ENCODE measurements at regions not wholly inside any gene's neighbourhood (a gene's known extent, or its start where the extent isn't known, plus 50 kb on each side); places are given as distances from the start of the nearest gene placed in this dataset.

DNA sequence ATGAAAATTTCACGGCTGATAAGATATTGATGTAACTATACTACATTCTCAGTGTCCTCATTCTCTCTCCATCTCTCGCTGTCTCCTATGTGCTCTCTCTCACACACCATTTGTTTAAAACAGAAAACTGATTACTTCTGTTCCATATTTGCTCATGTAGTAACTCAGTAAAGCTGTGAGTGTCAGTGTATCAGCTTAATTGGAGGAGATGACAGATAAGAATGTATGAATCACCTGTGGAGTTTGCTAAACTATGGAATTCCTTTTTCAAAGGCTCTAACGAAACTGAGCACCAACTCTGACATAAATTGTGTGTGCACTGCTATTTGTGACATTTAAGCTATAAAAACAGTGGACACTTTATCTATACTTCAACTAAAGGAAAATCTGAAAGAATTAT lies 1080.0 kb downstream of the DSC3 start:
- DNase-seq (ENCODE audit: low read depth, low spot score): no peak
- no peak for ATAC-seq
- in situ Hi-C loops (cut with HindIII; ENCODE audit: low pct_unique_long_range_greater_than_20kb, low sequenced_read_pairs): no loop called here
- intact Hi-C loops (cut with micrococcal nuclease; ENCODE audit: unreplicated experiment): no loop called here
- TF ChIP-seq TCF7L2 (IDR thresholded peaks at IDR 0.05; ENCODE audit: low read depth, low read length) (no peak), SIN3A (IDR thresholded peaks at IDR 0.05; ENCODE audit: borderline replicate concordance, insufficient read depth, low read depth, low read length) (no peak), POLR2AphosphoS5 (IDR thresholded peaks at IDR 0.05; ENCODE audit: low read depth, low read length) (no peak)
- TF ChIP-seq, protein P1, sequence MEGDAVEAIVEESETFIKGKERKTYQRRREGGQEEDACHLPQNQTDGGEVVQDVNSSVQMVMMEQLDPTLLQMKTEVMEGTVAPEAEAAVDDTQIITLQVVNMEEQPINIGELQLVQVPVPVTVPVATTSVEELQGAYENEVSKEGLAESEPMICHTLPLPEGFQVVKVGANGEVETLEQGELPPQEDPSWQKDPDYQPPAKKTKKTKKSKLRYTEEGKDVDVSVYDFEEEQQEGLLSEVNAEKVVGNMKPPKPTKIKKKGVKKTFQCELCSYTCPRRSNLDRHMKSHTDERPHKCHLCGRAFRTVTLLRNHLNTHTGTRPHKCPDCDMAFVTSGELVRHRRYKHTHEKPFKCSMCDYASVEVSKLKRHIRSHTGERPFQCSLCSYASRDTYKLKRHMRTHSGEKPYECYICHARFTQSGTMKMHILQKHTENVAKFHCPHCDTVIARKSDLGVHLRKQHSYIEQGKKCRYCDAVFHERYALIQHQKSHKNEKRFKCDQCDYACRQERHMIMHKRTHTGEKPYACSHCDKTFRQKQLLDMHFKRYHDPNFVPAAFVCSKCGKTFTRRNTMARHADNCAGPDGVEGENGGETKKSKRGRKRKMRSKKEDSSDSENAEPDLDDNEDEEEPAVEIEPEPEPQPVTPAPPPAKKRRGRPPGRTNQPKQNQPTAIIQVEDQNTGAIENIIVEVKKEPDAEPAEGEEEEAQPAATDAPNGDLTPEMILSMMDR (IDR thresholded peaks at IDR 0.05): no peak
- TF ChIP-seq, protein P2, sequence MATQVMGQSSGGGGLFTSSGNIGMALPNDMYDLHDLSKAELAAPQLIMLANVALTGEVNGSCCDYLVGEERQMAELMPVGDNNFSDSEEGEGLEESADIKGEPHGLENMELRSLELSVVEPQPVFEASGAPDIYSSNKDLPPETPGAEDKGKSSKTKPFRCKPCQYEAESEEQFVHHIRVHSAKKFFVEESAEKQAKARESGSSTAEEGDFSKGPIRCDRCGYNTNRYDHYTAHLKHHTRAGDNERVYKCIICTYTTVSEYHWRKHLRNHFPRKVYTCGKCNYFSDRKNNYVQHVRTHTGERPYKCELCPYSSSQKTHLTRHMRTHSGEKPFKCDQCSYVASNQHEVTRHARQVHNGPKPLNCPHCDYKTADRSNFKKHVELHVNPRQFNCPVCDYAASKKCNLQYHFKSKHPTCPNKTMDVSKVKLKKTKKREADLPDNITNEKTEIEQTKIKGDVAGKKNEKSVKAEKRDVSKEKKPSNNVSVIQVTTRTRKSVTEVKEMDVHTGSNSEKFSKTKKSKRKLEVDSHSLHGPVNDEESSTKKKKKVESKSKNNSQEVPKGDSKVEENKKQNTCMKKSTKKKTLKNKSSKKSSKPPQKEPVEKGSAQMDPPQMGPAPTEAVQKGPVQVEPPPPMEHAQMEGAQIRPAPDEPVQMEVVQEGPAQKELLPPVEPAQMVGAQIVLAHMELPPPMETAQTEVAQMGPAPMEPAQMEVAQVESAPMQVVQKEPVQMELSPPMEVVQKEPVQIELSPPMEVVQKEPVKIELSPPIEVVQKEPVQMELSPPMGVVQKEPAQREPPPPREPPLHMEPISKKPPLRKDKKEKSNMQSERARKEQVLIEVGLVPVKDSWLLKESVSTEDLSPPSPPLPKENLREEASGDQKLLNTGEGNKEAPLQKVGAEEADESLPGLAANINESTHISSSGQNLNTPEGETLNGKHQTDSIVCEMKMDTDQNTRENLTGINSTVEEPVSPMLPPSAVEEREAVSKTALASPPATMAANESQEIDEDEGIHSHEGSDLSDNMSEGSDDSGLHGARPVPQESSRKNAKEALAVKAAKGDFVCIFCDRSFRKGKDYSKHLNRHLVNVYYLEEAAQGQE (IDR thresholded peaks at IDR 0.05; ENCODE audit: insufficient read depth in 1 of 2, low read depth in 2 of 2, low read length in 1 of 2): no peak
- Histone ChIP-seq H3K9me3 (ENCODE audit: control insufficient read depth, insufficient read depth, low read depth, low read length) (no peaks in the 10 kb centered on the region), H3K4me3 (ENCODE audit: low read depth in 2 of 2, low read length in 2 of 2) (no peak overlapping the region), H3K27ac (ENCODE audit: low read length) (no peak overlapping the region), H3K27me3 (ENCODE audit: control insufficient read depth, insufficient read depth, low read length) (no peaks in the 10 kb centered on the region), H3K4me1 (ENCODE audit: control insufficient read depth, insufficient read depth, low read length) (no peaks in the 10 kb centered on the region), H3K36me3 (ENCODE audit: control insufficient read depth, insufficient read depth, low read length) (no peaks in the 10 kb centered on the region)
- ChIA-PET CTCF (no interaction called here), POLR2A (no interaction called here)
- no TSS peak for BruUV-seq (replicated peaks)

DNA sequence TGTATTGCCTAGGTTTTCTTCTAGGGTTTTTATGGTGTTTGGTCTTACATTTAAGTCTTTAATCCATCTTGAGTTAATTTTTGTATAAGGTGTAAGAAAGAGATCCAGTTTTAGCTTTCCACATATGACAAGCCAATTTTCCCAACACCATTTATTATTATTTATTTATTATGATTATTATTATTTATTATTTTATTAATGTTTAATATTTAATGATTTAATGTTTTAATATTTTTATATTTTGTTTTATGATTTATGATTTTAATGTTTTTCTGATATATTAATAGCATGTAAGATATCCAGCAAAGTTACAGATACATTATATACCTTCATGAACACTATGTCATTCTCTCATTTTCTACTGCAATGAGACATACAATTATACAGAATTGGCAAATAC lies 1082.0 kb downstream of the DSC3 start:
- in situ Hi-C loops (cut with HindIII; ENCODE audit: low pct_unique_long_range_greater_than_20kb, low sequenced_read_pairs): no loop called here
- H3K4me1 ChIP-seq (ENCODE audit: control insufficient read depth, insufficient read depth, low read length): no peaks in the 10 kb centered on the region

More for the DNA sequence above, 1082.0 kb downstream of the DSC3 start:
- intact Hi-C loops (cut with micrococcal nuclease; ENCODE audit: unreplicated experiment): no loop called here
- POLR2A ChIA-PET: no interaction called here
- no TSS peak for BruUV-seq (replicated peaks)
- H3K27me3 ChIP-seq (ENCODE audit: control insufficient read depth, insufficient read depth, low read length): no peaks in the 10 kb centered on the region
- H3K36me3 ChIP-seq (ENCODE audit: control insufficient read depth, insufficient read depth, low read length): no peaks in the 10 kb centered on the region
- no peaks in the 10 kb centered on the region for H3K9me3 ChIP-seq (ENCODE audit: control insufficient read depth, insufficient read depth, low read depth, low read length)
- no peak overlapping the region for H3K27ac ChIP-seq (ENCODE audit: low read length)
- TF ChIP-seq TCF7L2 (IDR thresholded peaks at IDR 0.05; ENCODE audit: low read depth, low read length) (no peak), SIN3A (IDR thresholded peaks at IDR 0.05; ENCODE audit: borderline replicate concordance, insufficient read depth, low read depth, low read length) (no peak)
- TF ChIP-seq, protein P2 (IDR thresholded peaks at IDR 0.05; ENCODE audit: insufficient read depth in 1 of 2, low read depth in 2 of 2, low read length in 1 of 2): no peak
- H3K4me3 ChIP-seq (ENCODE audit: low read depth in 2 of 2, low read length in 2 of 2): no peak overlapping the region
- DNase-seq (ENCODE audit: low read depth, low spot score) (no peak), ATAC-seq (no peak)
- CTCF ChIA-PET: no interaction called here

Measured in Panc1 (cell line).